ENCODE measurements at regions not wholly inside any gene's neighbourhood (a gene's known extent, or its start where the extent isn't known, plus 50 kb on each side); places are given as distances from the start of the nearest gene placed in this dataset.

GRCh38 chr3:117404730-117405129 lies 695.2 kb downstream of the TUSC7 start:
- TF ChIP-seq EZH2 (IDR thresholded peaks at IDR 0.05; ENCODE audit: insufficient read depth, poor library complexity, severe bottlenecking) (no peak), EZH2phosphoT487 (IDR thresholded peaks at IDR 0.05; ENCODE audit: insufficient read depth, low read depth) (no peak)
- Histone ChIP-seq H3K27ac (no peak overlapping the region), H4K20me1 (ENCODE audit: insufficient read depth) (no peaks in the 10 kb centered on the region)

GRCh38 chr3:117405359-117405758 lies 695.8 kb downstream of the TUSC7 start:
- no peaks in the 10 kb centered on the region for H3K79me2 ChIP-seq (ENCODE audit: insufficient read depth)
- WGBS, 2 experiments (ENCODE audit: low coverage in 1 of 2, low lambda C conversion rate in 2 of 2, missing lambda C conversion rate in 2 of 2): 35 to 44% methylated on average over 1 of the region's 1 CpG
- H2AFZ ChIP-seq: no peak overlapping the region
- H3K4me3 ChIP-seq: no peak overlapping the region
- in situ Hi-C loops (cut with MboI): no loop called here
- H3K27me3 ChIP-seq (replicated peaks; ENCODE audit: insufficient read depth): no peaks in the 10 kb centered on the region
- H3K27ac ChIP-seq: no peak overlapping the region
- DNase-seq: no peak
- peaks cover 37% of the 10 kb centered on the region for H3K4me1 ChIP-seq (ENCODE audit: insufficient read depth)
- TF ChIP-seq EZH2phosphoT487 (IDR thresholded peaks at IDR 0.05; ENCODE audit: insufficient read depth, low read depth): no peak
- TF ChIP-seq EZH2 (IDR thresholded peaks at IDR 0.05; ENCODE audit: insufficient read depth, poor library complexity, severe bottlenecking): no peak
- H3K4me2 ChIP-seq (ENCODE audit: unreplicated experiment): no peak overlapping the region
- no peaks in the 10 kb centered on the region for H3K36me3 ChIP-seq (ENCODE audit: low read depth)
- H3F3A ChIP-seq (ENCODE audit: insufficient read depth): peaks cover 16% of the 10 kb centered on the region
- no peaks in the 10 kb centered on the region for H4K20me1 ChIP-seq (ENCODE audit: insufficient read depth)
- H3K9ac ChIP-seq: no peak overlapping the region
- no peaks in the 10 kb centered on the region for H3K9me3 ChIP-seq (ENCODE audit: low read depth)
- no peaks in the 10 kb centered on the region for H3K9me2 ChIP-seq (ENCODE audit: insufficient read depth)

More at GRCh38 chr3:117404730-117405129, 695.2 kb downstream of the TUSC7 start:
- Histone ChIP-seq H3K4me3 (no peak overlapping the region), H3K9me2 (ENCODE audit: insufficient read depth) (no peaks in the 10 kb centered on the region), H3F3A (ENCODE audit: insufficient read depth) (peaks cover 15% of the 10 kb centered on the region), H3K9me3 (ENCODE audit: low read depth) (no peaks in the 10 kb centered on the region), H3K27me3 (replicated peaks; ENCODE audit: insufficient read depth) (no peaks in the 10 kb centered on the region), H2AFZ (no peak overlapping the region; the same call in 1 of the 2 replicates), H3K79me2 (ENCODE audit: insufficient read depth) (no peaks in the 10 kb centered on the region), H3K4me1 (ENCODE audit: insufficient read depth) (peaks cover 31% of the 10 kb centered on the region), H3K4me2 (ENCODE audit: unreplicated experiment) (no peak overlapping the region), H3K36me3 (ENCODE audit: low read depth) (no peaks in the 10 kb centered on the region), H3K9ac (no peak overlapping the region)
- DNase-seq: no peak
- in situ Hi-C loops (cut with MboI): no loop called here
- WGBS, 2 experiments (ENCODE audit: low coverage in 1 of 2, low lambda C conversion rate in 2 of 2, missing lambda C conversion rate in 2 of 2): 88% methylated on average over 2 of the region's 2 CpGs

- H3K9me2 ChIP-seq (ENCODE audit: insufficient read depth): no peaks in the 10 kb centered on the region
- no peaks in the 10 kb centered on the region for H4K20me1 ChIP-seq (ENCODE audit: insufficient read depth)
- H3K9me3 ChIP-seq (ENCODE audit: low read depth): no peaks in the 10 kb centered on the region
- peaks cover 16% of the 10 kb centered on the region for H3F3A ChIP-seq (ENCODE audit: insufficient read depth)
- no peak overlapping the region for H3K4me2 ChIP-seq (ENCODE audit: unreplicated experiment)
- no peaks in the 10 kb centered on the region for H3K27me3 ChIP-seq (replicated peaks; ENCODE audit: insufficient read depth)
- no peak overlapping the region for H3K4me3 ChIP-seq
- peak overlapping the region; percentile 1; the same call in 1 of the 2 replicates for H2AFZ ChIP-seq
- DNase-seq: peak; percentile 30
- H3K79me2 ChIP-seq (ENCODE audit: insufficient read depth): no peaks in the 10 kb centered on the region
- H3K4me1 ChIP-seq (ENCODE audit: insufficient read depth): peaks cover 38% of the 10 kb centered on the region
- TF ChIP-seq EZH2 (IDR thresholded peaks at IDR 0.05; ENCODE audit: insufficient read depth, poor library complexity, severe bottlenecking) (no peak), EZH2phosphoT487 (IDR thresholded peaks at IDR 0.05; ENCODE audit: insufficient read depth, low read depth) (no peak)
- H3K27ac ChIP-seq: no peak overlapping the region
- in situ Hi-C loops (cut with MboI): no loop called here
- H3K36me3 ChIP-seq (ENCODE audit: low read depth): no peaks in the 10 kb centered on the region
- H3K9ac ChIP-seq: no peak overlapping the region
These were observed 697.7 kb downstream of the TUSC7 start for GRCh38 chr3:117407317-117407716.

GRCh38 chr3:117408811-117409210 lies 699.2 kb downstream of the TUSC7 start:
- peaks cover 38% of the 10 kb centered on the region for H3K4me1 ChIP-seq (ENCODE audit: insufficient read depth)
- H3K79me2 ChIP-seq (ENCODE audit: insufficient read depth): no peaks in the 10 kb centered on the region
- H3K36me3 ChIP-seq (ENCODE audit: low read depth): no peaks in the 10 kb centered on the region
- H2AFZ ChIP-seq: 0 out of 2 replicates have a peak overlapping the region, but pooled peaks have one; percentile 38
- in situ Hi-C loops (cut with MboI): no loop called here
- H3K9ac ChIP-seq: no peak overlapping the region
- no peaks in the 10 kb centered on the region for H3K9me2 ChIP-seq (ENCODE audit: insufficient read depth)
- peak; percentile 58 for DNase-seq
- H3K27me3 ChIP-seq (replicated peaks; ENCODE audit: insufficient read depth): no peaks in the 10 kb centered on the region
- H3K4me2 ChIP-seq (ENCODE audit: unreplicated experiment): peak overlapping the region; percentile 60
- H3K9me3 ChIP-seq (ENCODE audit: low read depth): no peaks in the 10 kb centered on the region
- peaks cover 16% of the 10 kb centered on the region for H3F3A ChIP-seq (ENCODE audit: insufficient read depth)
- H3K27ac ChIP-seq: peak overlapping the region; percentile 45
- TF ChIP-seq EZH2 (IDR thresholded peaks at IDR 0.05; ENCODE audit: insufficient read depth, poor library complexity, severe bottlenecking) (no peak), EZH2phosphoT487 (IDR thresholded peaks at IDR 0.05; ENCODE audit: insufficient read depth, low read depth) (no peak)
- H3K4me3 ChIP-seq: no peak overlapping the region
- H4K20me1 ChIP-seq (ENCODE audit: insufficient read depth): no peaks in the 10 kb centered on the region

- Histone ChIP-seq H3K9me2 (ENCODE audit: insufficient read depth) (no peaks in the 10 kb centered on the region), H4K20me1 (ENCODE audit: insufficient read depth) (no peaks in the 10 kb centered on the region), H3K9me3 (ENCODE audit: low read depth) (no peaks in the 10 kb centered on the region), H3K27ac (peak overlapping the region; percentile 28; the same call in 1 of the 2 replicates), H3K4me3 (no peak overlapping the region), H3F3A (ENCODE audit: insufficient read depth) (peaks cover 16% of the 10 kb centered on the region), H3K4me1 (ENCODE audit: insufficient read depth) (peaks cover 34% of the 10 kb centered on the region), H3K79me2 (ENCODE audit: insufficient read depth) (no peaks in the 10 kb centered on the region), H3K4me2 (ENCODE audit: unreplicated experiment) (peak overlapping the region; percentile 60), H3K36me3 (ENCODE audit: low read depth) (no peaks in the 10 kb centered on the region), H3K27me3 (replicated peaks; ENCODE audit: insufficient read depth) (no peaks in the 10 kb centered on the region), H3K9ac (no peak overlapping the region), H2AFZ (0 out of 2 replicates have a peak overlapping the region, but pooled peaks have one; percentile 38)
- in situ Hi-C loops (cut with MboI): no loop called here
- no peak for DNase-seq
- TF ChIP-seq EZH2phosphoT487 (IDR thresholded peaks at IDR 0.05; ENCODE audit: insufficient read depth, low read depth) (no peak), EZH2 (IDR thresholded peaks at IDR 0.05; ENCODE audit: insufficient read depth, poor library complexity, severe bottlenecking) (no peak)
- WGBS, 2 experiments (ENCODE audit: low coverage in 1 of 2, low lambda C conversion rate in 2 of 2, missing lambda C conversion rate in 2 of 2): 62 to 88% methylated on average over 1 of the region's 1 CpG
These were observed 699.7 kb downstream of the TUSC7 start for GRCh38 chr3:117409256-117409655.

Data from GM23248 (cell line).